ENCODE measurements at regions not wholly inside any gene's neighbourhood (a gene's known extent, or its start where the extent isn't known, plus 50 kb on each side); places are given as distances from the start of the nearest gene placed in this dataset.

DNA sequence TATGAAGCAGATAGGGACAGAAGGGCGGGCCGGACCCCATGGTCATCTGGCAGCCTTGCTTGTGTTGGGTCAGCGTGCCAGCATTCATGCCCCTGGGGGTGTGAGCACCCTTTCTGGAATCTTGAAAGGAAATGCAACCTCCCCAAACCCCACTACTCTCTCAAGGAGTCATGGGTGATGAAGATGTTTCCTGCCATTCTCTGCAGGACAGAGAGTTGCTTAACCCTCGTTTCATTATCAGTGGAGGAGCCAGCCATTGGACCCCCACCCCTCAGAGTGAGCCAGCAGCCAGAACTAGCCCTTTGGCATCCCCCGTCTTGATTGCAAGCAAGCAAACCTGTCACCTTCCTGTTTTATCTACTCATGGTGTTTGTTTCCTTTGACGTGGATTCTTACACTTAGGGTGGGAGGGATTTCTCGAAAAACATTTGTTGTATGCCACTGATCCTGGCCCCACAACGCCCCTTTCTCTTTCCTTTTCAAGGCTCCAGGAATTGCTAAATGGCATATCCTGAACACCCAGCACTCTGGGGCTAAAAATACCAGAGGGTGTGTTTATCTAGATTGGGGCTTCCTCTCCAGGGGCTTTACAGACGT is 258.3 kb downstream of the ETS1 start:
- Mint-ChIP-seq H3K4me3 (no peak overlapping the region), H3K36me3 (ENCODE audit: low read depth) (no peaks in the 10 kb centered on the region), H3K27me3 (ENCODE audit: insufficient read depth) (no peaks in the 10 kb centered on the region; the same call in 1 of the 2 replicates), H3K4me1 (ENCODE audit: low read depth) (peaks cover 20% of the 10 kb centered on the region), H3K9me3 (no peaks in the 10 kb centered on the region), H3K27ac (no peak overlapping the region)
- no peak for DNase-seq
- TF ChIP-seq, protein P1, sequence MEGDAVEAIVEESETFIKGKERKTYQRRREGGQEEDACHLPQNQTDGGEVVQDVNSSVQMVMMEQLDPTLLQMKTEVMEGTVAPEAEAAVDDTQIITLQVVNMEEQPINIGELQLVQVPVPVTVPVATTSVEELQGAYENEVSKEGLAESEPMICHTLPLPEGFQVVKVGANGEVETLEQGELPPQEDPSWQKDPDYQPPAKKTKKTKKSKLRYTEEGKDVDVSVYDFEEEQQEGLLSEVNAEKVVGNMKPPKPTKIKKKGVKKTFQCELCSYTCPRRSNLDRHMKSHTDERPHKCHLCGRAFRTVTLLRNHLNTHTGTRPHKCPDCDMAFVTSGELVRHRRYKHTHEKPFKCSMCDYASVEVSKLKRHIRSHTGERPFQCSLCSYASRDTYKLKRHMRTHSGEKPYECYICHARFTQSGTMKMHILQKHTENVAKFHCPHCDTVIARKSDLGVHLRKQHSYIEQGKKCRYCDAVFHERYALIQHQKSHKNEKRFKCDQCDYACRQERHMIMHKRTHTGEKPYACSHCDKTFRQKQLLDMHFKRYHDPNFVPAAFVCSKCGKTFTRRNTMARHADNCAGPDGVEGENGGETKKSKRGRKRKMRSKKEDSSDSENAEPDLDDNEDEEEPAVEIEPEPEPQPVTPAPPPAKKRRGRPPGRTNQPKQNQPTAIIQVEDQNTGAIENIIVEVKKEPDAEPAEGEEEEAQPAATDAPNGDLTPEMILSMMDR (IDR thresholded peaks at IDR 0.05) = no peak

DNA sequence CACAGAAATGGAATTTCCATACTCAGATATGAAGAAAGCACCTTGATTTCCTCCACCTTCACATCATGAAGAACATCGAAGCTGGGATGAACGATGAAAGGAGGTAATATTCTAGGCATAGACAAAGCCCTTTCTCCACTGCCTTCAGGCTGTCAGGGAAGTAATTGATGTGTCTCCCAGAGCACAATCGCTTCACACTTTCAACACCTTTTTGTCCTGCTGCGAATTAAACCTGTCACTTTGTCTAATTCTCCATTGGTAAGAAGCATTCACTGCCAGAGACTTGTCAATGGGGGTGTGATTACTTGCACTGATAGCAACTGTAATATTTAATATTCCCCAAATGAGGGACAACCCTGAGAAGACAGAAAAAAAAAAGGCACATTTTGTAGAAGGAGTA is 260.1 kb downstream of the ETS1 start:
- H3K36me3 Mint-ChIP-seq (ENCODE audit: low read depth) = no peaks in the 10 kb centered on the region
- no peaks in the 10 kb centered on the region for H3K9me3 Mint-ChIP-seq
- TF ChIP-seq, protein P1 (IDR thresholded peaks at IDR 0.05) = no peak
- no peak for DNase-seq
- H3K27ac Mint-ChIP-seq = no peak overlapping the region
- H3K4me1 Mint-ChIP-seq (ENCODE audit: low read depth) = peaks cover 20% of the 10 kb centered on the region
- H3K27me3 Mint-ChIP-seq (ENCODE audit: insufficient read depth) = no peaks in the 10 kb centered on the region; the same call in 1 of the 2 replicates
- H3K4me3 Mint-ChIP-seq = no peak overlapping the region

DNA sequence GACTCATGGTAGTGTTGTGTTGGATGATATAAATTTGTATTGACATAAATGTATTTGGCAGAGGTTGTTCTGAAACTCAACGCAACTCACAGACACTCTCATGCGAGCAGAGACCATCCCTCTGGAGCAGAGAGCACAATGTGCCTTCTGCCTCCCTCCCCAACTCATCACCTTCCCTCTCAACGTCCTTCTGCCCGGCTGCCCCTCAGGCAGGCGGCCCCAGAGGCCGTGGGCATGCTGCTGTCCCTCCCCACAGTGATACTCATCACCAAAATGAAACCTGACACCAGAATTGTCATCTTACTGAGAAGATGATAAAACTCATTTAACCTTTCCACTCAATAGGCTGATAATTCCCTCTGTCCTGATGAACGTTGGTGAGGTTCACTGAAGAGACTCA is 260.6 kb downstream of the ETS1 start:
- Mint-ChIP-seq H3K27ac (no peak overlapping the region), H3K36me3 (ENCODE audit: low read depth) (no peaks in the 10 kb centered on the region), H3K9me3 (no peaks in the 10 kb centered on the region), H3K4me1 (ENCODE audit: low read depth) (peaks cover 20% of the 10 kb centered on the region), H3K4me3 (no peak overlapping the region), H3K27me3 (ENCODE audit: insufficient read depth) (no peaks in the 10 kb centered on the region; the same call in 1 of the 2 replicates)
- no peak for DNase-seq
- TF ChIP-seq, protein P1 (IDR thresholded peaks at IDR 0.05) = no peak

DNA sequence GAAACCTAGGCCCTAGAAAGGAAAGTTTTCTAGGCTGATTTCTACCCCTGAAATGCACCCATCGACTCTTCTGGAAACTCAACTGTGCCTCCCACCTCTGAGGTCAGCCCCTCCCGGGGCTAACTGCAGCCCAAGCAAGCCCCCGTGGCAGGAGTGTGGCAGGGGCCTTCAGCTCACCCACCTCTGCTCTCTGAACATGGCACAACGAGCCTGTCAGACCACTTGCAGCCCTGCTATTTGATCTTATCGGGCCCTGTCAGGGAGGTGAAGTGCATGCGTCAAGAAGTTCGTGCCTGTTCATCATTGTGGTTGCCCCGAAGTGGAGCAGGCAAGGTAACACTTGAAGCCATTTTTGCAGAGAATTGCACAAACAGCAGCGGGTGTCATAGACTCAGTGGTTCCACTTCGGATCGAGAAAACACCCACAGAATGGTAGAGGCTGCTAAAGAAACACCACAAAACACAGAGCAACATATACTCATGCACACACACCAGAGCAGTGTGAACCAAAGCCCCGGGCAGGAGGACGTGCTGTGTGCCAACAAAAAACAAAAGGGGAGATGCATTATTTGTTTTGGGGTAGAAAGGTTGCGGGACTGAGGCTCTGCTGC is 262.7 kb downstream of the ETS1 start:
- no peak overlapping the region for H3K27ac Mint-ChIP-seq
- DNase-seq = no peak
- H3K4me3 Mint-ChIP-seq = no peak overlapping the region
- peaks cover 15% of the 10 kb centered on the region for H3K4me1 Mint-ChIP-seq (ENCODE audit: low read depth)
- TF ChIP-seq, protein P1 (IDR thresholded peaks at IDR 0.05) = no peak
- H3K27me3 Mint-ChIP-seq (ENCODE audit: insufficient read depth) = peaks cover 2% of the 10 kb centered on the region
- H3K36me3 Mint-ChIP-seq (ENCODE audit: low read depth) = no peaks in the 10 kb centered on the region
- no peaks in the 10 kb centered on the region for H3K9me3 Mint-ChIP-seq

DNA sequence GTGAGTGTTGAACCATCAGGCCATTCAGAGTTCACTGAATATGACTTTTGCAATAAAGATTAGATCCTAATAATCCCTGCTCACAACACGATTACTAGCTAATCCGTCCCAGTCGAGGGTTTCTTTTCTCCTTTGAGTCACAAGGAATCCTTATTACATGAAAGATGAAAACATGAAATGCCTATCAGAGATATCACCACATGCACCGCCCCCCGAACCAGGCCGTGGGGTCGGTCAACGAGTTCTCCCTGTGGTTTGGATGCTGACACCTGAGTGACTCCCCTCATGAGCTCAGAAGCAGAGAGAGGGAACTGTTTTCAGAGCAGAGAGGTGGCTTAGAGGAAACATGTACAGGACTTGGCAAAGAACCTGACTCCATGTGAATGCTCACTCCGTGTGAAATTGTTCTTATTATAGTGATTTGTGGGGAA is 263.3 kb downstream of the ETS1 start:
- peaks cover 2% of the 10 kb centered on the region for H3K27me3 Mint-ChIP-seq (ENCODE audit: insufficient read depth)

More for the DNA sequence above, 263.3 kb downstream of the ETS1 start:
- Mint-ChIP-seq H3K27ac (no peak overlapping the region), H3K36me3 (ENCODE audit: low read depth) (no peaks in the 10 kb centered on the region), H3K4me3 (no peak overlapping the region), H3K9me3 (no peaks in the 10 kb centered on the region), H3K4me1 (ENCODE audit: low read depth) (peaks cover 9% of the 10 kb centered on the region)
- no peak for DNase-seq
- TF ChIP-seq, protein P1 (IDR thresholded peaks at IDR 0.05) = no peak
